ENCODE measurements at regions not wholly inside any gene's neighbourhood (a gene's known extent, or its start where the extent isn't known, plus 50 kb on each side); places are given as distances from the start of the nearest gene placed in this dataset.

GRCh38 chr6:144637541-144637940 lies 352.4 kb downstream of the UTRN start:
- Mint-ChIP-seq H3K9me3 (no peaks in the 10 kb centered on the region), H3K4me1 (ENCODE audit: low read depth) (peaks cover 10% of the 10 kb centered on the region; the same call in 1 of the 2 replicates), H3K36me3 (ENCODE audit: low read depth) (no peaks in the 10 kb centered on the region), H3K27me3 (ENCODE audit: insufficient read depth) (no peaks in the 10 kb centered on the region), H3K27ac (no peak overlapping the region), H3K4me3 (no peak overlapping the region)
- TF ChIP-seq, protein P1, sequence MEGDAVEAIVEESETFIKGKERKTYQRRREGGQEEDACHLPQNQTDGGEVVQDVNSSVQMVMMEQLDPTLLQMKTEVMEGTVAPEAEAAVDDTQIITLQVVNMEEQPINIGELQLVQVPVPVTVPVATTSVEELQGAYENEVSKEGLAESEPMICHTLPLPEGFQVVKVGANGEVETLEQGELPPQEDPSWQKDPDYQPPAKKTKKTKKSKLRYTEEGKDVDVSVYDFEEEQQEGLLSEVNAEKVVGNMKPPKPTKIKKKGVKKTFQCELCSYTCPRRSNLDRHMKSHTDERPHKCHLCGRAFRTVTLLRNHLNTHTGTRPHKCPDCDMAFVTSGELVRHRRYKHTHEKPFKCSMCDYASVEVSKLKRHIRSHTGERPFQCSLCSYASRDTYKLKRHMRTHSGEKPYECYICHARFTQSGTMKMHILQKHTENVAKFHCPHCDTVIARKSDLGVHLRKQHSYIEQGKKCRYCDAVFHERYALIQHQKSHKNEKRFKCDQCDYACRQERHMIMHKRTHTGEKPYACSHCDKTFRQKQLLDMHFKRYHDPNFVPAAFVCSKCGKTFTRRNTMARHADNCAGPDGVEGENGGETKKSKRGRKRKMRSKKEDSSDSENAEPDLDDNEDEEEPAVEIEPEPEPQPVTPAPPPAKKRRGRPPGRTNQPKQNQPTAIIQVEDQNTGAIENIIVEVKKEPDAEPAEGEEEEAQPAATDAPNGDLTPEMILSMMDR (IDR thresholded peaks at IDR 0.05) = no peak
- DNase-seq = no peak

DNA sequence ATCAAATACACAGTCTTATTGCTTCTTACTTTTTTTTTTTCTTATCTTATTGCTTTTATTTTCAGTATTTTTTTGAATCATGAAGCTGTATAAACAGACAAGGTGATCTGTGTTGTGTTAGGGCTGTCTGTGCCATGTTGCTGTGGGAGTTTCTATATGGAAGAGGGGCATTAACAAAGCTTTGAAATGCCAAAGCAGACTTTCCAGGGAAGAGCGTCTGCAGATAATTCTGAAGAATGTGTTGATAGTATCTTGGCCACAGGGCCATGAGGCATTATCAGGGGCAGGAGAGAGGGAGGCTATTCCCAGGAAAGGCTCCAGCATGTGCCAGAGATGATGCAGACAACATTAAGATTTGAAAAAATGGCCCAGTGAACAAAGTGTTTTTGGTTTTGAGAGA lies 354.5 kb downstream of the UTRN start:
- Mint-ChIP-seq H3K4me1 (ENCODE audit: low read depth) (peaks cover 10% of the 10 kb centered on the region; the same call in 1 of the 2 replicates), H3K27ac (no peak overlapping the region; the same call in 1 of the 2 replicates)

DNA sequence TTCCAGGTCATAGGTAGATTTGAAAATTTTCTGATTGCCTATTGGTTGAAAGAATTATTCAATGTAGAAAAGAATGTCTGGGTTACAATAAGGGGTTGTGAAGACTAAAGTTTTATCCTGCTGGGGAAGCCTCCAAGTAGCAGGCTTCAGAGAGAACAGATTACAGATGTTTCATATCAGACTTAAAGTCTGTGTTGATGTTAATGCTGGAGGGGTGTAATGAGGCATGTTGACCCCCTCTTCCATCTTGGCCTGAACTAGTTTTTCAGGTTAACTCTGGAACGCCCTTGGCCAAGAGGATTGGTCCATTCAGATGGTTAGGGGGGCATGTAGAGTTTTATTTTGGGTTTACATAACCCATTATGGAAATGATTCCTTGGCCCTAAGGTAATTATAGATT lies 356.2 kb downstream of the UTRN start:
- TF ChIP-seq, protein P1 (IDR thresholded peaks at IDR 0.05) = no peak
- Mint-ChIP-seq H3K4me3 (no peak overlapping the region), H3K9me3 (no peaks in the 10 kb centered on the region), H3K4me1 (ENCODE audit: low read depth) (peaks cover 22% of the 10 kb centered on the region), H3K27me3 (ENCODE audit: insufficient read depth) (no peaks in the 10 kb centered on the region), H3K27ac (no peak overlapping the region), H3K36me3 (ENCODE audit: low read depth) (no peaks in the 10 kb centered on the region)
- no peak for DNase-seq

More for the DNA sequence above, 354.5 kb downstream of the UTRN start:
- no peak for DNase-seq
- H3K4me3 Mint-ChIP-seq = no peak overlapping the region
- no peaks in the 10 kb centered on the region for H3K27me3 Mint-ChIP-seq (ENCODE audit: insufficient read depth)
- no peaks in the 10 kb centered on the region for H3K9me3 Mint-ChIP-seq
- TF ChIP-seq, protein P1 (IDR thresholded peaks at IDR 0.05) = no peak
- H3K36me3 Mint-ChIP-seq (ENCODE audit: low read depth) = no peaks in the 10 kb centered on the region

DNA sequence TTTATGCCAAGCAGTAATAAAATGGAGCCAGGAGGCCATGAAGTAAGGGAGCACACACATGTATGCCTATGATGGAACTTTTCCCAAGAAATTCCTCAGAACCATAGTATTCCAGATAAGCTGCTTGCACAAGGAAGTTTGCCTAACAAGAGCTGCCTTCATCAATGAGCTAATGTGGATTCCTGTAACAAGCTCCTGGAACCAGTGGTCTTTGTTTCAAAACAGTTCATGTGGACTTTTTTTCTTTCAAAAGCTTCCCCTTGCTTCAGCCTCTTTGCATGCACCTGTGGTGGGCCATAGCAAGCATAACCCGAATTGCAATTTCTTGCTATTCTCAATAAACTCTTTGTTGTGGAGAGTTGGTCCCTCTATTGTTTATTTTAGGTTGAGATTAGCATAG lies 359.6 kb downstream of the UTRN start:
- Mint-ChIP-seq H3K9me3 (no peaks in the 10 kb centered on the region), H3K36me3 (ENCODE audit: low read depth) (peaks cover 2% of the 10 kb centered on the region; the same call in 1 of the 2 replicates), H3K27me3 (ENCODE audit: insufficient read depth) (no peaks in the 10 kb centered on the region), H3K4me3 (no peak overlapping the region), H3K27ac (no peak overlapping the region), H3K4me1 (ENCODE audit: low read depth) (peaks cover 33% of the 10 kb centered on the region)
- TF ChIP-seq, protein P1 (IDR thresholded peaks at IDR 0.05) = no peak
- DNase-seq = no peak

GRCh38 chr6:144646093-144647056 lies 361.2 kb downstream of the UTRN start:
- Mint-ChIP-seq H3K27ac (peak overlapping the region; percentile 64), H3K9me3 (no peaks in the 10 kb centered on the region), H3K4me3 (peak overlapping the region; percentile 47; the same call in 1 of the 2 replicates), H3K27me3 (ENCODE audit: insufficient read depth) (no peaks in the 10 kb centered on the region), H3K4me1 (ENCODE audit: low read depth) (peaks cover 29% of the 10 kb centered on the region), H3K36me3 (ENCODE audit: low read depth) (peaks cover 4% of the 10 kb centered on the region; the same call in 1 of the 2 replicates)
- DNase-seq = peak; percentile 30
- TF ChIP-seq, protein P1 (IDR thresholded peaks at IDR 0.05) = no peak

Measured in HFFc6 (cell line).